Peyer's patch (tissue), 4 donors: ENCODE measurements at regions not wholly inside any gene's neighbourhood (a gene's known extent, or its start where the extent isn't known, plus 50 kb on each side); places are given as distances from the start of the nearest gene placed in this dataset.

Experiments used
- POLR2A ChIP-seq, 2 donors: fragments of 450-650 bp; IDR thresholded peaks; one replicate each; pipeline ENCODE4 v1.5.1; 2017; ENCODE audit warnings: antibody characterized with exemption in 2 of 2, mild to moderate bottlenecking in 2 of 2, moderate library complexity in 2 of 2
- TF ChIP-seq, protein P1 (sequence below), 6 experiments: fragments of 450-650 bp in 4 of 6; fragments of 200-600 bp in 2 of 6; sonication (generic) in 1 of 6; IDR thresholded peaks; one replicate each; pipeline ENCODE4 v1.5.1; 2017 to 2019; ENCODE audit warnings: antibody characterized with exemption in 6 of 6, mild to moderate bottlenecking in 3 of 6, moderate library complexity in 1 of 6

DNA sequence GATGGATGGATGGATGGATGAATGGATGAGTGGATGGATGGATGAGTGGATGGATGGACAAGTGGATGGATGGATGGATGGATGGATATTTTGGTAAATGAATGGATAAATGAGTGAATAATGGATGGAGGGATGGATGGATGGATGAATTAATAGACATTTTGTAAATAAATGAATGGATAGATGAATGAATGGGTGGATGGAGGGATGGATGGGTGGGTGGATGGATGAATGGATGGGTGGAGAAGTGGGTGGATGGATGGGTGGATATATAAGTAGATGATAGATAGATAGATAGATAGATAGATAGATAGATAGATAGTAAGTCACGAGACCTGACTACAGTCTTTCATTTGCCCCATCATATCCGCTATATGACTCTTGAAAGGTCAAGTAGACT, 82.7 kb upstream of the OLFM1 start:
- TF ChIP-seq, protein P1, sequence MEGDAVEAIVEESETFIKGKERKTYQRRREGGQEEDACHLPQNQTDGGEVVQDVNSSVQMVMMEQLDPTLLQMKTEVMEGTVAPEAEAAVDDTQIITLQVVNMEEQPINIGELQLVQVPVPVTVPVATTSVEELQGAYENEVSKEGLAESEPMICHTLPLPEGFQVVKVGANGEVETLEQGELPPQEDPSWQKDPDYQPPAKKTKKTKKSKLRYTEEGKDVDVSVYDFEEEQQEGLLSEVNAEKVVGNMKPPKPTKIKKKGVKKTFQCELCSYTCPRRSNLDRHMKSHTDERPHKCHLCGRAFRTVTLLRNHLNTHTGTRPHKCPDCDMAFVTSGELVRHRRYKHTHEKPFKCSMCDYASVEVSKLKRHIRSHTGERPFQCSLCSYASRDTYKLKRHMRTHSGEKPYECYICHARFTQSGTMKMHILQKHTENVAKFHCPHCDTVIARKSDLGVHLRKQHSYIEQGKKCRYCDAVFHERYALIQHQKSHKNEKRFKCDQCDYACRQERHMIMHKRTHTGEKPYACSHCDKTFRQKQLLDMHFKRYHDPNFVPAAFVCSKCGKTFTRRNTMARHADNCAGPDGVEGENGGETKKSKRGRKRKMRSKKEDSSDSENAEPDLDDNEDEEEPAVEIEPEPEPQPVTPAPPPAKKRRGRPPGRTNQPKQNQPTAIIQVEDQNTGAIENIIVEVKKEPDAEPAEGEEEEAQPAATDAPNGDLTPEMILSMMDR (IDR thresholded peaks at IDR 0.05): no peak
- TF ChIP-seq POLR2A (IDR thresholded peaks at IDR 0.05): no peak
